22Rv1 (cell line): ENCODE measurements at regions not wholly inside any gene's neighbourhood (a gene's known extent, or its start where the extent isn't known, plus 50 kb on each side); places are given as distances from the start of the nearest gene placed in this dataset.

Experiments used
- H3K27ac ChIP-seq: fragments of 450-650 bp; 2 replicates; pipeline ENCODE4 v1.5.1; 2017
- ZFX ChIP-seq: fragments of 450-650 bp; IDR thresholded peaks from 2 replicates; pipeline ENCODE4 v1.6.1; 2017; ENCODE audit warnings: antibody characterized with exemption, borderline replicate concordance
- TF ChIP-seq, protein P1 (sequence below): fragments of 450-650 bp; IDR thresholded peaks from 2 replicates; pipeline ENCODE4 v1.5.1; 2017; ENCODE audit warnings: mild to moderate bottlenecking

DNA sequence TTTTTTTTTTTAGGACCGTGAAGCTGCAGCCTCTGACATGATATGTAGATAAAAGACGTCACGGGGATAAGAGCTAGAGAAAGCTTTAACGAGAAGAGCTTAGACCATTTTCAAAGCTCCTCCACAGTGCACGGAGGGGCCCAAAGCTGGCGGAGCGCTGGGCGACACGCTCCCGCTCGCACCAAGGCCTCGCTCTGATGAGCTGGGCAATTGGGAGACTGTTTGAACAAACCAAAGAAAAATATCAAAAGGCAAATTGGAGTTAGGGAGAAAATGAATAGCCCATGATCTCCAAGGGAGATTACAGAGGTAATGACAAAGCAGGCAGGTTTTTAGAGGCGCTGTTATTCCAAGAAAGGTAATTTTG is 179.4 kb downstream of the SREK1 start:
- H3K27ac ChIP-seq, result no peak overlapping the region
- TF ChIP-seq, protein P1, sequence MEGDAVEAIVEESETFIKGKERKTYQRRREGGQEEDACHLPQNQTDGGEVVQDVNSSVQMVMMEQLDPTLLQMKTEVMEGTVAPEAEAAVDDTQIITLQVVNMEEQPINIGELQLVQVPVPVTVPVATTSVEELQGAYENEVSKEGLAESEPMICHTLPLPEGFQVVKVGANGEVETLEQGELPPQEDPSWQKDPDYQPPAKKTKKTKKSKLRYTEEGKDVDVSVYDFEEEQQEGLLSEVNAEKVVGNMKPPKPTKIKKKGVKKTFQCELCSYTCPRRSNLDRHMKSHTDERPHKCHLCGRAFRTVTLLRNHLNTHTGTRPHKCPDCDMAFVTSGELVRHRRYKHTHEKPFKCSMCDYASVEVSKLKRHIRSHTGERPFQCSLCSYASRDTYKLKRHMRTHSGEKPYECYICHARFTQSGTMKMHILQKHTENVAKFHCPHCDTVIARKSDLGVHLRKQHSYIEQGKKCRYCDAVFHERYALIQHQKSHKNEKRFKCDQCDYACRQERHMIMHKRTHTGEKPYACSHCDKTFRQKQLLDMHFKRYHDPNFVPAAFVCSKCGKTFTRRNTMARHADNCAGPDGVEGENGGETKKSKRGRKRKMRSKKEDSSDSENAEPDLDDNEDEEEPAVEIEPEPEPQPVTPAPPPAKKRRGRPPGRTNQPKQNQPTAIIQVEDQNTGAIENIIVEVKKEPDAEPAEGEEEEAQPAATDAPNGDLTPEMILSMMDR, result no peak
- TF ChIP-seq ZFX, result no peak

DNA sequence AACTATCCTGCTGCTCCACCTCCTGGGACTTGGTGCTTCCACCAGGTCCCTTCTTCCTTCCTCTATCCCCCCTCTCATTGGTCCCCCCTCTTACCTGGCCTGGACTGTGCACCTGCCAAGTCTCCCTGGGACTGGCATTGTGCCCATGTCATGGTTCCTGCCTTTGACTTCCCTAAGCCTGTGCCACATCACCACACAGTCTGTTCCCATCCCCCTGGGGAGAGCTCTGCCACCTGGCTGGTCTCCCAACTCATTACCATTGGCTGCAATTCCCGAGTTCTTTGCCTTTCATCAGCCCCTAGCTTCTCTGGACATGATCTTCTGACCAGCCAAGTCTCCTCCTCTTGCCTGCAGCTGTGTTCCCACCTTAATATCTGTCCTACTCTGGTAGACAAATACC is 180.3 kb downstream of the SREK1 start:
- no peak for TF ChIP-seq ZFX
- TF ChIP-seq, protein P1, result no peak
- H3K27ac ChIP-seq, result no peak overlapping the region

DNA sequence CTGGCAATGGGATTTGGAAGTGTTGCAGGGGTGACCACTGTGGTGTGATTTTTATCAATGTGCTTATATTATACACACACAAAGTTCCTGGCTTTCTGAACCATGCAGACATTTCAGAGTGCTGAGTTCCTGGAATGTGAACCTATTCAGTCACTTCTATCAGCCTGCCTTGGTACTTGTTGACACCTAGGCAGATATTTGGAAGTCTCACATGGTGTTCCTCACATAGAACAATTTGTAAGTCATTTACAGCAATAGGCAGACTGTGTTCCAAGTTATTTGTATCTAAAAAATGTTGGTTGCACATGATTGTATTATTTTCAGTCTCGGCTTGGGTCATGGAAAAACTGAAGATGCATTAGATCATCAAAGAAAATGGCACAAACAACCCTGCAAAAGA is 182.2 kb downstream of the SREK1 start:
- H3K27ac ChIP-seq, result no peak overlapping the region
- TF ChIP-seq, protein P1, result no peak
- TF ChIP-seq ZFX, result no peak

DNA sequence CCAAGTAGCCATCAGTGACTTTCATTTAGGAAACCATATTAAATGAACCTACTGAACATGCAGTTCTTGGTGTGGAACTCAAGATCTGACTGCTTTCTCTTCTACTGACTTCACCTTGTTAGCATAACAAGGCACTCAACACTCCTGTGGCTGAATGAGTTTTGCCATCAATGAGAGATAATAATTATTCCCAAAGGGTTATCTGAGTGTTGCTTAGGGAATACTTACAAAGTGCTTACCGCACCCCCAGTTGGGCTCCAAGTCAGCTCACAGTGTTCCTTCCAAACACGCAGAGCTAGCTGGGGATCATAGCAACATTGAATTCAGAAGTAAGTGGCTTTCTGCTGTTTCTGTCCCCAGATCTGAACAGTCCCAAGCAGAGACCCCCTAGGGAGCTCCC is 182.9 kb downstream of the SREK1 start:
- TF ChIP-seq, protein P1, result no peak
- no peak for TF ChIP-seq ZFX
- no peak overlapping the region for H3K27ac ChIP-seq

DNA sequence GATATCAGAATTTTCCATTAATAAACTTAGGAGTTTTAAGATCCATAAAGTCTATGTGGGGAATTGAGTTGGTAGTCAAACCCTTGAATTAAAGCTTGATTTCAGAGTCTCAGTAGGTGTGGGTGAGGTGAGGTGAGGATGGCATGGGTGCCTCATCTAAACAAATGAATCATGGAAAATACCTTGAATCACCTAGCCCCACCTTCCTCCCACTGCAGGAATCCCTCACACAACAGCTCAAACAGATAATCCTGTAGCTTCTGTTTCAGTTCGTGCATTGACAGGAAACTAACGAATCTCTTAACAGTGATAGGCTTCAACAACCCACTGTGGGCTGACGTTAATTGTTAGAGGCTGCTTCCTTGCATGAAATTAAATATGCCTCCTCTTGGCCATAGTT is 185.0 kb downstream of the SREK1 start:
- no peak overlapping the region for H3K27ac ChIP-seq
- TF ChIP-seq, protein P1, result no peak
- no peak for TF ChIP-seq ZFX

DNA sequence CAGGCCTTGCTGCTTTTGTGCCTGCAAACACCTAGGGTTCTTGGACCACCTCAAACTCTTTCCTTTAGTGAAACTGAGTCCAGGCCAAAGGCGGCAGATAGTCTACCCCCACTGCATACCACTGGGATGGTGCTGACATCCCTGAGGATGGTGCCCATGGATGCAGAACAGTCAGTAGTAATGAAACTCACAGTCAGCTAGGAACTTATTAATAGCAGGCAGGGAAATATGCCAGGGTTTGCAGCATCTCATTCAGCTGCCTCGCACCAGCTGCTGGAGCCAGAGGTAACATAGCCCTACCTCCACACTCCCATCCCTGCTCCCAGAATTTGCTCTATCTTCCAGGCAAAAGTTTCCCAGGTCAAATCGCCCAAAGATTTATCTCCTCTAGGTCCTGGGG is 189.1 kb downstream of the SREK1 start:
- TF ChIP-seq, protein P1, result no peak
- no peak for TF ChIP-seq ZFX
- no peak overlapping the region for H3K27ac ChIP-seq

DNA sequence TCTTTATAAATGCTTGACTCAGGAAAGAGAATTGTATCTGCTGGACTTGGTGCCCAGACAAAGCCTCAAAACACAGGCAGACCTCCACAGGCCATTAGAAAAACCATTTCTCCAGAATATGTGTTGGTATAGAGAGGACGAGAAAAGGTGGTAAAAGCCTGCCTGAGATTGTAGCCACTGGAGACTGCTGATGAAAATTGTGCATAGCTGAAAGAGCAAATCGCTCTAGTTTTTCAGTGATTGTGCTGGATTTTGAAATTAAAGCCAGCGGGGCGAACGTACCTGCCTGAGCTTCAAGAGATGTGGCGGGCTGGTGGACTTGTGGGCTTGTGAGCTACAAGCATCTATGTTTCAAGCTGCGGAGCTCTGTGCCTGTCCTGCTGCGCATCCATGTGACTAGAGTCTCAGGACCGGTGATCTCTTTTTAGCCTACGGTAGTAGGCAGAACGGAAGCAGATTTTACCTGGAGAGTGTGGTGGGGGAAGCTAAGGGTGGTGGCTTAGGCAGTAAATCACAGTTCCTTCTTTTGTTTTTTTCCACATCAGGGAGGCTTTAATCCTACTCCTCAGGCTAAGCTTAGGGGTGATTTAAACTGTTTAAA is 193.6 kb downstream of the SREK1 start:
- H3K27ac ChIP-seq, result no peak overlapping the region
- no peak for TF ChIP-seq ZFX
- TF ChIP-seq, protein P1, result no peak
